H1 (cell line): ENCODE measurements at regions not wholly inside any gene's neighbourhood (a gene's known extent, or its start where the extent isn't known, plus 50 kb on each side); places are given as distances from the start of the nearest gene placed in this dataset.

ENCODE experiments used
- BACH1 ChIP-seq: IDR thresholded peaks from 2 replicates; pipeline ENCODE4 v1.6.1; 2012; ENCODE audit warnings: low read length, improper control_type of control experiment
- HDAC6 ChIP-seq: IDR thresholded peaks from one replicate; pipeline ENCODE4 v1.7.1; 2012; ENCODE audit warnings: low read depth, mild to moderate bottlenecking, inconsistent platforms, low read length, moderate library complexity
- SRF ChIP-seq: IDR thresholded peaks from 2 replicates; pipeline ENCODE4 v1.6.1; 2011; ENCODE audit warnings: mild to moderate bottlenecking, low read depth, low read length, moderate library complexity
- TF ChIP-seq, protein P1 (sequence below): fragments of 300-600 bp; sonication (generic); IDR thresholded peaks from 2 replicates; pipeline ENCODE4 v1.7.1; 2012; ENCODE audit warnings: low read length, moderate library complexity, mild to moderate bottlenecking, inconsistent platforms; ENCODE audit not compliant: insufficient replicate concordance

- TF ChIP-seq, protein P1, sequence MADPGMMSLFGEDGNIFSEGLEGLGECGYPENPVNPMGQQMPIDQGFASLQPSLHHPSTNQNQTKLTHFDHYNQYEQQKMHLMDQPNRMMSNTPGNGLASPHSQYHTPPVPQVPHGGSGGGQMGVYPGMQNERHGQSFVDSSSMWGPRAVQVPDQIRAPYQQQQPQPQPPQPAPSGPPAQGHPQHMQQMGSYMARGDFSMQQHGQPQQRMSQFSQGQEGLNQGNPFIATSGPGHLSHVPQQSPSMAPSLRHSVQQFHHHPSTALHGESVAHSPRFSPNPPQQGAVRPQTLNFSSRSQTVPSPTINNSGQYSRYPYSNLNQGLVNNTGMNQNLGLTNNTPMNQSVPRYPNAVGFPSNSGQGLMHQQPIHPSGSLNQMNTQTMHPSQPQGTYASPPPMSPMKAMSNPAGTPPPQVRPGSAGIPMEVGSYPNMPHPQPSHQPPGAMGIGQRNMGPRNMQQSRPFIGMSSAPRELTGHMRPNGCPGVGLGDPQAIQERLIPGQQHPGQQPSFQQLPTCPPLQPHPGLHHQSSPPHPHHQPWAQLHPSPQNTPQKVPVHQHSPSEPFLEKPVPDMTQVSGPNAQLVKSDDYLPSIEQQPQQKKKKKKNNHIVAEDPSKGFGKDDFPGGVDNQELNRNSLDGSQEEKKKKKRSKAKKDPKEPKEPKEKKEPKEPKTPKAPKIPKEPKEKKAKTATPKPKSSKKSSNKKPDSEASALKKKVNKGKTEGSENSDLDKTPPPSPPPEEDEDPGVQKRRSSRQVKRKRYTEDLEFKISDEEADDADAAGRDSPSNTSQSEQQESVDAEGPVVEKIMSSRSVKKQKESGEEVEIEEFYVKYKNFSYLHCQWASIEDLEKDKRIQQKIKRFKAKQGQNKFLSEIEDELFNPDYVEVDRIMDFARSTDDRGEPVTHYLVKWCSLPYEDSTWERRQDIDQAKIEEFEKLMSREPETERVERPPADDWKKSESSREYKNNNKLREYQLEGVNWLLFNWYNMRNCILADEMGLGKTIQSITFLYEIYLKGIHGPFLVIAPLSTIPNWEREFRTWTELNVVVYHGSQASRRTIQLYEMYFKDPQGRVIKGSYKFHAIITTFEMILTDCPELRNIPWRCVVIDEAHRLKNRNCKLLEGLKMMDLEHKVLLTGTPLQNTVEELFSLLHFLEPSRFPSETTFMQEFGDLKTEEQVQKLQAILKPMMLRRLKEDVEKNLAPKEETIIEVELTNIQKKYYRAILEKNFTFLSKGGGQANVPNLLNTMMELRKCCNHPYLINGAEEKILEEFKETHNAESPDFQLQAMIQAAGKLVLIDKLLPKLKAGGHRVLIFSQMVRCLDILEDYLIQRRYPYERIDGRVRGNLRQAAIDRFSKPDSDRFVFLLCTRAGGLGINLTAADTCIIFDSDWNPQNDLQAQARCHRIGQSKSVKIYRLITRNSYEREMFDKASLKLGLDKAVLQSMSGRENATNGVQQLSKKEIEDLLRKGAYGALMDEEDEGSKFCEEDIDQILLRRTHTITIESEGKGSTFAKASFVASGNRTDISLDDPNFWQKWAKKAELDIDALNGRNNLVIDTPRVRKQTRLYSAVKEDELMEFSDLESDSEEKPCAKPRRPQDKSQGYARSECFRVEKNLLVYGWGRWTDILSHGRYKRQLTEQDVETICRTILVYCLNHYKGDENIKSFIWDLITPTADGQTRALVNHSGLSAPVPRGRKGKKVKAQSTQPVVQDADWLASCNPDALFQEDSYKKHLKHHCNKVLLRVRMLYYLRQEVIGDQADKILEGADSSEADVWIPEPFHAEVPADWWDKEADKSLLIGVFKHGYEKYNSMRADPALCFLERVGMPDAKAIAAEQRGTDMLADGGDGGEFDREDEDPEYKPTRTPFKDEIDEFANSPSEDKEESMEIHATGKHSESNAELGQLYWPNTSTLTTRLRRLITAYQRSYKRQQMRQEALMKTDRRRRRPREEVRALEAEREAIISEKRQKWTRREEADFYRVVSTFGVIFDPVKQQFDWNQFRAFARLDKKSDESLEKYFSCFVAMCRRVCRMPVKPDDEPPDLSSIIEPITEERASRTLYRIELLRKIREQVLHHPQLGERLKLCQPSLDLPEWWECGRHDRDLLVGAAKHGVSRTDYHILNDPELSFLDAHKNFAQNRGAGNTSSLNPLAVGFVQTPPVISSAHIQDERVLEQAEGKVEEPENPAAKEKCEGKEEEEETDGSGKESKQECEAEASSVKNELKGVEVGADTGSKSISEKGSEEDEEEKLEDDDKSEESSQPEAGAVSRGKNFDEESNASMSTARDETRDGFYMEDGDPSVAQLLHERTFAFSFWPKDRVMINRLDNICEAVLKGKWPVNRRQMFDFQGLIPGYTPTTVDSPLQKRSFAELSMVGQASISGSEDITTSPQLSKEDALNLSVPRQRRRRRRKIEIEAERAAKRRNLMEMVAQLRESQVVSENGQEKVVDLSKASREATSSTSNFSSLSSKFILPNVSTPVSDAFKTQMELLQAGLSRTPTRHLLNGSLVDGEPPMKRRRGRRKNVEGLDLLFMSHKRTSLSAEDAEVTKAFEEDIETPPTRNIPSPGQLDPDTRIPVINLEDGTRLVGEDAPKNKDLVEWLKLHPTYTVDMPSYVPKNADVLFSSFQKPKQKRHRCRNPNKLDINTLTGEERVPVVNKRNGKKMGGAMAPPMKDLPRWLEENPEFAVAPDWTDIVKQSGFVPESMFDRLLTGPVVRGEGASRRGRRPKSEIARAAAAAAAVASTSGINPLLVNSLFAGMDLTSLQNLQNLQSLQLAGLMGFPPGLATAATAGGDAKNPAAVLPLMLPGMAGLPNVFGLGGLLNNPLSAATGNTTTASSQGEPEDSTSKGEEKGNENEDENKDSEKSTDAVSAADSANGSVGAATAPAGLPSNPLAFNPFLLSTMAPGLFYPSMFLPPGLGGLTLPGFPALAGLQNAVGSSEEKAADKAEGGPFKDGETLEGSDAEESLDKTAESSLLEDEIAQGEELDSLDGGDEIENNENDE = no peak
- TF ChIP-seq HDAC6 (no peak), SRF (no peak), BACH1 (no peak)
- TF ChIP-seq, all 59 proteins: peak for 0
Observed at GRCh38 chr21:27400045-27400444, 433.2 kb upstream of the ADAMTS5 start (continued).
